Neural cell (in vitro differentiated cells): ENCODE measurements at regions not wholly inside any gene's neighbourhood (a gene's known extent, or its start where the extent isn't known, plus 50 kb on each side); places are given as distances from the start of the nearest gene placed in this dataset.

Experiments used
- EZH2 ChIP-seq: fragments of 200-600, 300-800 bp; shearing (Covaris generic), sonication (generic); IDR thresholded peaks from 2 replicates; pipeline ENCODE4 v1.6.1; 2014; ENCODE audit warnings: antibody characterized with exemption, low read length, borderline replicate concordance, mild to moderate bottlenecking; ENCODE audit not compliant: insufficient read depth, poor library complexity, severe bottlenecking
- POLR2AphosphoS5 ChIP-seq: IDR thresholded peaks from 2 replicates; pipeline ENCODE4 v1.6.1; 2012
- SMC3 ChIP-seq: fragments of 450-650 bp; conservative IDR thresholded peaks from 2 replicates; pipeline ENCODE4 v1.6.1; 2014; ENCODE audit warnings: antibody characterized with exemption, mild to moderate bottlenecking, moderate library complexity; ENCODE audit not compliant: poor library complexity
- TF ChIP-seq, protein P1 (sequence below): fragments of 450-650 bp; IDR thresholded peaks from 2 replicates; pipeline ENCODE4 v1.5.1; 2014; ENCODE audit warnings: antibody characterized with exemption, mild to moderate bottlenecking, moderate library complexity; ENCODE audit not compliant: poor library complexity, severe bottlenecking

DNA sequence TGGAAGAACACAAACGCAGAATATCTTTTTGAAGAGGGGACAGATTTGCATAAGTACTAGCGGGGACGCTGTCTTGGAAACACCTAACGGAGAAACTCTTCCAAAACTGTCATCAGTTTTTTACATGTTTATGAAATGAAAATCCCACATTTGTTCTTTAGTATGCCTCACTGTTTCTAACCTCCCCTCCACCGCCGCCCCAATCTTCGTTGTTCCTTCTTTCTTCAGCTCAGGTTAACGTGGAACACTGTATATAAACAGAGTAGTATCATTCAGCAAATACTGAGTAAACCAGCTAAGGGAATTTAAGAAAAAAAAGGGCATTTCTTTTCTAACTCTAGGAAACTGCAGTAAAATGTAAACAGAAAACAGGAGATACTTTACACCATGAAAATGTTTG is 2345.6 kb downstream of the PCDH7 start:
- TF ChIP-seq, protein P1, sequence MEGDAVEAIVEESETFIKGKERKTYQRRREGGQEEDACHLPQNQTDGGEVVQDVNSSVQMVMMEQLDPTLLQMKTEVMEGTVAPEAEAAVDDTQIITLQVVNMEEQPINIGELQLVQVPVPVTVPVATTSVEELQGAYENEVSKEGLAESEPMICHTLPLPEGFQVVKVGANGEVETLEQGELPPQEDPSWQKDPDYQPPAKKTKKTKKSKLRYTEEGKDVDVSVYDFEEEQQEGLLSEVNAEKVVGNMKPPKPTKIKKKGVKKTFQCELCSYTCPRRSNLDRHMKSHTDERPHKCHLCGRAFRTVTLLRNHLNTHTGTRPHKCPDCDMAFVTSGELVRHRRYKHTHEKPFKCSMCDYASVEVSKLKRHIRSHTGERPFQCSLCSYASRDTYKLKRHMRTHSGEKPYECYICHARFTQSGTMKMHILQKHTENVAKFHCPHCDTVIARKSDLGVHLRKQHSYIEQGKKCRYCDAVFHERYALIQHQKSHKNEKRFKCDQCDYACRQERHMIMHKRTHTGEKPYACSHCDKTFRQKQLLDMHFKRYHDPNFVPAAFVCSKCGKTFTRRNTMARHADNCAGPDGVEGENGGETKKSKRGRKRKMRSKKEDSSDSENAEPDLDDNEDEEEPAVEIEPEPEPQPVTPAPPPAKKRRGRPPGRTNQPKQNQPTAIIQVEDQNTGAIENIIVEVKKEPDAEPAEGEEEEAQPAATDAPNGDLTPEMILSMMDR: no peak
- TF ChIP-seq EZH2 (no peak), POLR2AphosphoS5 (no peak), SMC3 (no peak)
